WTC11 (cell line): ENCODE measurements at regions not wholly inside any gene's neighbourhood (a gene's known extent, or its start where the extent isn't known, plus 50 kb on each side); places are given as distances from the start of the nearest gene placed in this dataset.

ENCODE experiments used
- ATAC-seq: fragments of 200-7000 bp; cut with Tn5 transposase; 2 replicates; pipeline ENCODE4 v1.10.0; 2021; ENCODE audit warnings: mild to moderate bottlenecking, moderate library complexity
- CTCF ChIA-PET: fragments of 300-600 bp; sonication (Branson Sonifier 250); formaldehyde crosslinking; loops from one replicate; lab custom pipeline; 2021; ENCODE audit warnings: antibody characterized with exemption; lab: Charles Lee
- POLR2A ChIA-PET: fragments of 350-600 bp; sonication (Branson Sonifier 250); formaldehyde crosslinking; loops from one replicate; lab custom pipeline; 2021; ENCODE audit warnings: antibody characterized with exemption; lab: Charles Lee
- DNase-seq: peaks from one replicate; pipeline ENCODE4 v3.0.0; 2021; ENCODE audit warnings: low spot score
- H3K27ac Mint-ChIP-seq: 2 replicates; pipeline ENCODE4 v1.8.0; 2021; ENCODE audit warnings: mixed read lengths
- H3K27me3 Mint-ChIP-seq: 2 replicates; pipeline ENCODE4 v1.8.0; 2021; ENCODE audit warnings: low read depth, mild to moderate bottlenecking, moderate library complexity, mixed read lengths
- H3K36me3 Mint-ChIP-seq: 2 replicates; pipeline ENCODE4 v1.8.0; 2021; ENCODE audit warnings: mixed read lengths
- H3K4me1 Mint-ChIP-seq: 2 replicates; pipeline ENCODE4 v1.8.0; 2022; ENCODE audit warnings: mixed read lengths
- H3K4me3 Mint-ChIP-seq: 2 replicates; pipeline ENCODE4 v1.8.0; 2021; ENCODE audit warnings: mild to moderate bottlenecking, moderate library complexity, mixed read lengths
- H3K9me3 Mint-ChIP-seq: 2 replicates; pipeline ENCODE4 v1.8.0; 2021; ENCODE audit warnings: mixed read lengths
- ATF1 ChIP-seq: sonication (generic); formaldehyde crosslinking; IDR thresholded peaks from 2 replicates; pipeline ENCODE4 v1.8.1; 2023; ENCODE audit warnings: mild to moderate bottlenecking, moderate library complexity, missing genetic modification reagents
- CREM ChIP-seq: sonication (generic); formaldehyde crosslinking; IDR thresholded peaks from 2 replicates; pipeline ENCODE4 v1.8.1; 2022; ENCODE audit warnings: mild to moderate bottlenecking, missing genetic modification reagents, moderate library complexity
- ESRRA ChIP-seq: sonication (generic); formaldehyde crosslinking; IDR thresholded peaks from 2 replicates; pipeline ENCODE4 v1.8.1; 2022; ENCODE audit warnings: mild to moderate bottlenecking, missing genetic modification reagents, borderline replicate concordance
- FOXK1 ChIP-seq: sonication (generic); formaldehyde crosslinking; IDR thresholded peaks from 2 replicates; pipeline ENCODE4 v1.8.0; 2022; ENCODE audit warnings: mild to moderate bottlenecking, moderate library complexity, missing genetic modification reagents
- FOXP1 ChIP-seq: sonication (generic); formaldehyde crosslinking; IDR thresholded peaks from 2 replicates; pipeline ENCODE4 v1.8.0; 2022; ENCODE audit warnings: missing genetic modification reagents, mild to moderate bottlenecking, moderate library complexity, borderline replicate concordance
- HMGA2 ChIP-seq: fragments of 250-450 bp; sonication (Bioruptor Pico); IDR thresholded peaks from 2 replicates; pipeline ENCODE4 v1.4.0; 2021; ENCODE audit warnings: mild to moderate bottlenecking, moderate library complexity
- KAT7 ChIP-seq: sonication (generic); formaldehyde crosslinking; IDR thresholded peaks from 2 replicates; pipeline ENCODE4 v1.8.1; 2023; ENCODE audit warnings: missing genetic modification reagents, mild to moderate bottlenecking, borderline replicate concordance
- MXD4 ChIP-seq: fragments of 250-450 bp; sonication (Bioruptor Pico); IDR thresholded peaks from 2 replicates; pipeline ENCODE4 v1.8.0; 2021; ENCODE audit warnings: mild to moderate bottlenecking, moderate library complexity, borderline replicate concordance
- NFYB ChIP-seq: sonication (generic); formaldehyde crosslinking; conservative IDR thresholded peaks from 2 replicates; pipeline ENCODE4 v1.8.0; 2022; ENCODE audit warnings: low read depth, missing genetic modification reagents
- NR1H2 ChIP-seq: sonication (generic); formaldehyde crosslinking; IDR thresholded peaks from 2 replicates; pipeline ENCODE4 v1.9.0; 2021; ENCODE audit warnings: mild to moderate bottlenecking, moderate library complexity, missing genetic modification reagents
- PRRX2 ChIP-seq: fragments of 250-450 bp; sonication (Bioruptor Pico); IDR thresholded peaks from 2 replicates; pipeline ENCODE4 v1.8.0; 2021; ENCODE audit warnings: mild to moderate bottlenecking
- SP1 ChIP-seq: sonication (generic); formaldehyde crosslinking; conservative IDR thresholded peaks from 2 replicates; pipeline ENCODE4 v1.8.1; 2022; ENCODE audit warnings: missing genetic modification reagents
- TEAD4 ChIP-seq: sonication (generic); formaldehyde crosslinking; IDR thresholded peaks from 2 replicates; pipeline ENCODE4 v1.8.0; 2022; ENCODE audit warnings: mild to moderate bottlenecking, missing genetic modification reagents
- ZNF232 ChIP-seq: sonication (generic); formaldehyde crosslinking; IDR thresholded peaks from 2 replicates; pipeline ENCODE4 v1.8.0; 2022; ENCODE audit warnings: mild to moderate bottlenecking, missing genetic modification reagents
- ZNF396 ChIP-seq: fragments of 250-450 bp; sonication (Bioruptor Pico); IDR thresholded peaks from 2 replicates; pipeline ENCODE4 v1.8.0; 2021; ENCODE audit warnings: mild to moderate bottlenecking, moderate library complexity, borderline replicate concordance
- TF ChIP-seq, protein P1 (sequence below): sonication (generic); formaldehyde crosslinking; IDR thresholded peaks from 2 replicates; pipeline ENCODE4 v1.8.0; 2023; ENCODE audit warnings: missing genetic modification reagents
- TF ChIP-seq, protein P2 (sequence below): sonication (generic); formaldehyde crosslinking; IDR thresholded peaks from 2 replicates; pipeline ENCODE4 v1.8.1; 2022; ENCODE audit warnings: low read depth, mild to moderate bottlenecking, moderate library complexity, missing genetic modification reagents, borderline replicate concordance
- TF ChIP-seq, protein P3 (sequence below): sonication (generic); formaldehyde crosslinking; IDR thresholded peaks from 2 replicates; pipeline ENCODE4 v1.8.0; 2022; ENCODE audit warnings: mild to moderate bottlenecking, missing genetic modification reagents
- TF ChIP-seq, protein P4 (sequence below): fragments of 250-450 bp; sonication (Bioruptor Pico); conservative IDR thresholded peaks from 2 replicates; pipeline ENCODE4 v1.9.0; 2021; ENCODE audit warnings: mild to moderate bottlenecking
- TF ChIP-seq, protein P5 (sequence below): sonication (generic); formaldehyde crosslinking; IDR thresholded peaks from 2 replicates; pipeline ENCODE4 v1.8.0; 2023; ENCODE audit warnings: mild to moderate bottlenecking, missing genetic modification reagents
- TF ChIP-seq, protein P6 (sequence below): fragments of 250-450 bp; sonication (Bioruptor Pico); IDR thresholded peaks from 2 replicates; pipeline ENCODE4 v1.9.0; 2021; ENCODE audit warnings: mild to moderate bottlenecking

DNA sequence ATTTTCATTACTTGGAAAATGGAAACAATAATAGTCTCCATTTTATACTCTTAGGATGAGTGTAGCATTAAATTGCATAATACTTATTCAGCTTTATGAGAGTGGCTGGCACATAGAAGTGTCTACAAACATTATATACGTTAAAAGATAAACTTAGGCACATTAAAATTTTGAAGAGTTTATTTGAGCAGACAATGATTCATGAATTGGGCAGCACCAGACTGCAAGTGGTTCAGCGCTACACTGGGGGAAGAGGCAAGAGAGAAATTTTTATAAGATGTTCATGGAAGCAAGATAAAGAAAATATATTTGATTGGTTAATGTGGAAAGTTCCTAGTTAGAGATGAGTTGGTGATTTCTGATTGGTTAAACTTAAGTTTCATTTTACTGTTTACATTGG, 243.7 kb downstream of the RASEF start:
- Mint-ChIP-seq H3K4me3 (no peak overlapping the region), H3K27ac (no peak overlapping the region)
- no peak for TF ChIP-seq NR1H2 (CRISPR knock-in tag)
- TF ChIP-seq PRRX2 = no peak
- TF ChIP-seq NFYB = no peak
- no peak for TF ChIP-seq CREM (CRISPR knock-in tag)
- no peak for TF ChIP-seq ATF1
- TF ChIP-seq, protein P1, sequence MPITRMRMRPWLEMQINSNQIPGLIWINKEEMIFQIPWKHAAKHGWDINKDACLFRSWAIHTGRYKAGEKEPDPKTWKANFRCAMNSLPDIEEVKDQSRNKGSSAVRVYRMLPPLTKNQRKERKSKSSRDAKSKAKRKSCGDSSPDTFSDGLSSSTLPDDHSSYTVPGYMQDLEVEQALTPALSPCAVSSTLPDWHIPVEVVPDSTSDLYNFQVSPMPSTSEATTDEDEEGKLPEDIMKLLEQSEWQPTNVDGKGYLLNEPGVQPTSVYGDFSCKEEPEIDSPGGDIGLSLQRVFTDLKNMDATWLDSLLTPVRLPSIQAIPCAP = no peak
- TF ChIP-seq, protein P2, sequence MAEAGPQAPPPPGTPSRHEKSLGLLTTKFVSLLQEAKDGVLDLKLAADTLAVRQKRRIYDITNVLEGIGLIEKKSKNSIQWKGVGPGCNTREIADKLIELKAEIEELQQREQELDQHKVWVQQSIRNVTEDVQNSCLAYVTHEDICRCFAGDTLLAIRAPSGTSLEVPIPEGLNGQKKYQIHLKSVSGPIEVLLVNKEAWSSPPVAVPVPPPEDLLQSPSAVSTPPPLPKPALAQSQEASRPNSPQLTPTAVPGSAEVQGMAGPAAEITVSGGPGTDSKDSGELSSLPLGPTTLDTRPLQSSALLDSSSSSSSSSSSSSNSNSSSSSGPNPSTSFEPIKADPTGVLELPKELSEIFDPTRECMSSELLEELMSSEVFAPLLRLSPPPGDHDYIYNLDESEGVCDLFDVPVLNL (CRISPR knock-in tag) = no peak
- TF ChIP-seq, all 79 proteins: peak for 0
- Mint-ChIP-seq H3K27me3 (no peaks in the 10 kb centered on the region), H3K36me3 (peaks cover 52% of the 10 kb centered on the region), H3K9me3 (peaks cover 49% of the 10 kb centered on the region), H3K4me1 (peaks cover 13% of the 10 kb centered on the region)
- no peak for DNase-seq
- ChIA-PET POLR2A (no interaction called here), CTCF (no interaction called here)
- ATAC-seq = no peak

DNA sequence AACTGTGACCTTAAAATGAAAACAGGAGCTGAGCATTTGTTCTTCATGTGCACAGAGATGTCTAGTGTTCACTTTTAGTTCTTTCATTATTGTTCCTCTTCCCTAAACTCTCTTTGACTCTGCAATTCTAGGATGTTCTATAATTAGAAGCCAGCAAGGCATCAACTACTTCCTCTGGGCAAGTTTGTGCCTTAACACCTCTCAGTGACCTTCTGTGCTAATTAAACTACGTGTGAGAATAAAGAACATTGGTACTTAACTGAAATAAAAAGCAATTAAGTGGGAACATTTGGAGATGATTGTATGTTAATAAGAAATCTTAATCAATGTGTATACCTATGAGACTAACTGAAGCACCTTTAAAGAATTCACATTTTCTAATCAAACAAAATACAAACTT, 242.8 kb downstream of the RASEF start:
- TF ChIP-seq KAT7 (no peak), FOXP1 (no peak), ZNF232 (CRISPR knock-in tag) (no peak), MXD4 (no peak), TEAD4 (CRISPR knock-in tag) (no peak), ZNF396 (CRISPR knock-in tag) (no peak), ESRRA (no peak), FOXK1 (CRISPR knock-in tag) (no peak), SP1 (CRISPR knock-in tag) (no peak), ATF1 (no peak), HMGA2 (CRISPR knock-in tag) (no peak)
- TF ChIP-seq, protein P3, sequence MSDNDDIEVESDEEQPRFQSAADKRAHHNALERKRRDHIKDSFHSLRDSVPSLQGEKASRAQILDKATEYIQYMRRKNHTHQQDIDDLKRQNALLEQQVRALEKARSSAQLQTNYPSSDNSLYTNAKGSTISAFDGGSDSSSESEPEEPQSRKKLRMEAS (CRISPR knock-in tag) = no peak
- TF ChIP-seq, protein P4, sequence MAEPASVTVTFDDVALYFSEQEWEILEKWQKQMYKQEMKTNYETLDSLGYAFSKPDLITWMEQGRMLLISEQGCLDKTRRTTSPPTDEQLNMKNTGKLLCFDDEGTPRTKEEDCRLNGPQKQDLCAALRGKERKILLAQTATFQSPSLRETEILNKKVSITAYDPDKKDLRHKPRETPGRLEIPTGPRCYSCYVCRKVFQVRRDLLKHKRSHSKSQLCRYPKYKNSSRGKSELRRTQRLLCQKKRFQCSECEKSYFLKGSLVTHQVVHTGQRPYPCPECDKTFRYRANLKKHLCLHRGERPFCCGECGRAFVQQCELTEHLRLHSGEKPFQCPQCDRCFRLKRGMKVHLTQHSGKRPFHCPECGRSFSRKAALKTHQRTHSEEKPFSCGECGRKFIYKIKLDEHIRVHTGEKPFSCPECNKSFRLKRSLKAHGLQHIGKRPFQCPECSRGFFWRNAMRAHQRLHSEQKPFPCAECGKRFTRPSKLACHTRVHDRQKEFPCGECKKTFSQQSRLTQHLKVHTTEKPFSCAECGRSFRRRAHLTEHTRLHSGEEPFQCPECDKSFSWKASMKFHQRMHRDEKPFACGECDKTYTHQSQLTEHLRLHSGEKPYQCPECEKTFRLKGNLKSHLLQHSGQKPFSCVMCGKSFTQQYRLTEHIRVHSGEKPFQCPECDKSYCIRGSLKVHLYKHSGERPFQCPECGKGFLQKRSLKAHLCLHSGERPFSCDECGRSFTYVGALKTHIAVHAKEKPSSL (CRISPR knock-in tag) = no peak
- TF ChIP-seq, protein P5, sequence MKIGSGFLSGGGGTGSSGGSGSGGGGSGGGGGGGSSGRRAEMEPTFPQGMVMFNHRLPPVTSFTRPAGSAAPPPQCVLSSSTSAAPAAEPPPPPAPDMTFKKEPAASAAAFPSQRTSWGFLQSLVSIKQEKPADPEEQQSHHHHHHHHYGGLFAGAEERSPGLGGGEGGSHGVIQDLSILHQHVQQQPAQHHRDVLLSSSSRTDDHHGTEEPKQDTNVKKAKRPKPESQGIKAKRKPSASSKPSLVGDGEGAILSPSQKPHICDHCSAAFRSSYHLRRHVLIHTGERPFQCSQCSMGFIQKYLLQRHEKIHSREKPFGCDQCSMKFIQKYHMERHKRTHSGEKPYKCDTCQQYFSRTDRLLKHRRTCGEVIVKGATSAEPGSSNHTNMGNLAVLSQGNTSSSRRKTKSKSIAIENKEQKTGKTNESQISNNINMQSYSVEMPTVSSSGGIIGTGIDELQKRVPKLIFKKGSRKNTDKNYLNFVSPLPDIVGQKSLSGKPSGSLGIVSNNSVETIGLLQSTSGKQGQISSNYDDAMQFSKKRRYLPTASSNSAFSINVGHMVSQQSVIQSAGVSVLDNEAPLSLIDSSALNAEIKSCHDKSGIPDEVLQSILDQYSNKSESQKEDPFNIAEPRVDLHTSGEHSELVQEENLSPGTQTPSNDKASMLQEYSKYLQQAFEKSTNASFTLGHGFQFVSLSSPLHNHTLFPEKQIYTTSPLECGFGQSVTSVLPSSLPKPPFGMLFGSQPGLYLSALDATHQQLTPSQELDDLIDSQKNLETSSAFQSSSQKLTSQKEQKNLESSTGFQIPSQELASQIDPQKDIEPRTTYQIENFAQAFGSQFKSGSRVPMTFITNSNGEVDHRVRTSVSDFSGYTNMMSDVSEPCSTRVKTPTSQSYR (CRISPR knock-in tag) = no peak
- TF ChIP-seq, protein P6, sequence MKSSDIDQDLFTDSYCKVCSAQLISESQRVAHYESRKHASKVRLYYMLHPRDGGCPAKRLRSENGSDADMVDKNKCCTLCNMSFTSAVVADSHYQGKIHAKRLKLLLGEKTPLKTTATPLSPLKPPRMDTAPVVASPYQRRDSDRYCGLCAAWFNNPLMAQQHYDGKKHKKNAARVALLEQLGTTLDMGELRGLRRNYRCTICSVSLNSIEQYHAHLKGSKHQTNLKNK (CRISPR knock-in tag) = no peak
- TF ChIP-seq, all 79 proteins: peak for 0
- H3K4me1 Mint-ChIP-seq = peaks cover 10% of the 10 kb centered on the region; the same call in 1 of the 2 replicates
- H3K27ac Mint-ChIP-seq = no peak overlapping the region
- no peak overlapping the region for H3K4me3 Mint-ChIP-seq
- peaks cover 51% of the 10 kb centered on the region for H3K9me3 Mint-ChIP-seq
- DNase-seq (no peak), ATAC-seq (no peak)
- peaks cover 58% of the 10 kb centered on the region for H3K36me3 Mint-ChIP-seq
- ChIA-PET CTCF (no interaction called here), POLR2A (no interaction called here)
- H3K27me3 Mint-ChIP-seq = no peaks in the 10 kb centered on the region
